Ovary (tissue), 3 donors: ENCODE measurements at regions not wholly inside any gene's neighbourhood (a gene's known extent, or its start where the extent isn't known, plus 50 kb on each side); places are given as distances from the start of the nearest gene placed in this dataset.

Source experiments
- CTCF ChIP-seq, 3 donors: fragments of 450-650 bp in 2 of 3; fragments of 200-600 bp in 1 of 3; IDR thresholded peaks; one replicate each; pipeline versions ENCODE4 v1.5.1 to v1.8.0; 2016 to 2022; ENCODE audit warnings: antibody characterized with exemption in 3 of 3, mild to moderate bottlenecking in 1 of 3
- POLR2A ChIP-seq: fragments of 450-650 bp; IDR thresholded peaks from one replicate; pipeline ENCODE4 v1.6.1; 2017; ENCODE audit warnings: antibody characterized with exemption, mild to moderate bottlenecking, moderate library complexity
- donor health status: DM: no; HTN: no; CAD: no.

- TF ChIP-seq CTCF (IDR thresholded peaks at IDR 0.05), result no peak
- no peak for TF ChIP-seq POLR2A
Observed at GRCh38 chr6:4667591-4667990, 108.6 kb upstream of the CDYL start.
